ENCODE measurements at regions not wholly inside any gene's neighbourhood (a gene's known extent, or its start where the extent isn't known, plus 50 kb on each side); places are given as distances from the start of the nearest gene placed in this dataset.

DNA sequence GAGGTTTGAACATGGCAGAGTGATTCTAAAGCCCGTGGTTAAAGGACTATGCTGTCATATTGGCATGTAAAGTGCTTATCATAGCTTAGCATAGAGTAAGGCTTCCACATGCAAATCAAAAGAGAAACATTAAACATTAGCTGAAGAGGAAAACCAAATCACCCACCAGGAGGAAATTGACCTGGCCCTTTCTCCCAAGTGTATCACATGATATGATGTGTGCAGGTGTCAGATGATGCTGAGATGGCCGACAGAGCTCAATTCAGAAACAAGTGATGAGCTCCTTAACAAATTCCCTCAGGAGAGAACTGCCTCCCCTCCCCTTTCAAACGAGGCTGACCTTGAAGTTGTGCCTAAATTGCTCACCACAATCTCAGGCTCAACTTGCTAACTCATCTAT, 217.1 kb upstream of the BTG1 start:
- H2AFZ ChIP-seq (replicated peaks): no peak overlapping the region
- Mint-ChIP-seq H3K27ac (no peak overlapping the region), H3K9me3 (no peaks in the 10 kb centered on the region), H3K27me3 (ENCODE audit: insufficient read depth, low read depth) (peaks cover 7% of the 10 kb centered on the region), H3K4me1 (peaks cover 25% of the 10 kb centered on the region), H3K36me3 (no peaks in the 10 kb centered on the region), H3K4me3 (no peak overlapping the region)
- no peak overlapping the region for H3K4me3 ChIP-seq
- peaks cover 20% of the 10 kb centered on the region for H3K4me1 ChIP-seq
- TF ChIP-seq CTCF (IDR thresholded peaks at IDR 0.05) (no peak), EZH2phosphoT487 (IDR thresholded peaks at IDR 0.05) (no peak), EZH2 (IDR thresholded peaks at IDR 0.05) (no peak)
- no peaks in the 10 kb centered on the region for H3K27me3 ChIP-seq
- no peak for DNase-seq (ENCODE audit: low spot score)
- H3K9ac ChIP-seq: no peak overlapping the region
- no peaks in the 10 kb centered on the region for H4K20me1 ChIP-seq (ENCODE audit: low read depth)
- H3K79me2 ChIP-seq (ENCODE audit: low read depth): no peaks in the 10 kb centered on the region
- H3K36me3 ChIP-seq: no peaks in the 10 kb centered on the region
- no peak overlapping the region for H3K4me2 ChIP-seq
- no peak overlapping the region for H3K27ac ChIP-seq
- H3K9me3 ChIP-seq (ENCODE audit: low read depth): no peaks in the 10 kb centered on the region
- peaks cover 6% of the 10 kb centered on the region for H3F3A ChIP-seq (ENCODE audit: low read depth)

GRCh38 chr12:92362126-92362525, 216.5 kb upstream of the BTG1 start:
- H3K27me3 Mint-ChIP-seq (ENCODE audit: insufficient read depth, low read depth): peaks cover 9% of the 10 kb centered on the region
- H3K36me3 Mint-ChIP-seq: peaks cover 1% of the 10 kb centered on the region
- DNase-seq (ENCODE audit: low spot score): no peak
- H3K27ac Mint-ChIP-seq: no peak overlapping the region
- peaks cover 20% of the 10 kb centered on the region for H3K4me1 ChIP-seq
- no peaks in the 10 kb centered on the region for H3K36me3 ChIP-seq
- H3K9ac ChIP-seq: no peak overlapping the region
- H2AFZ ChIP-seq (replicated peaks): no peak overlapping the region
- no peak overlapping the region for H3K4me3 Mint-ChIP-seq
- H3K4me3 ChIP-seq: no peak overlapping the region
- H3K9me3 Mint-ChIP-seq: no peaks in the 10 kb centered on the region
- TF ChIP-seq EZH2 (IDR thresholded peaks at IDR 0.05): no peak
- no peak for TF ChIP-seq EZH2phosphoT487 (IDR thresholded peaks at IDR 0.05)
- no peak for TF ChIP-seq CTCF (IDR thresholded peaks at IDR 0.05)
- H3K9me3 ChIP-seq (ENCODE audit: low read depth): no peaks in the 10 kb centered on the region
- H3K27ac ChIP-seq: no peak overlapping the region
- H3F3A ChIP-seq (ENCODE audit: low read depth): peaks cover 6% of the 10 kb centered on the region
- no peaks in the 10 kb centered on the region for H3K79me2 ChIP-seq (ENCODE audit: low read depth)
- no peaks in the 10 kb centered on the region for H4K20me1 ChIP-seq (ENCODE audit: low read depth)
- peaks cover 25% of the 10 kb centered on the region for H3K4me1 Mint-ChIP-seq
- H3K4me2 ChIP-seq: no peak overlapping the region
- no peaks in the 10 kb centered on the region for H3K27me3 ChIP-seq

GRCh38 chr12:92360543-92360942, 214.9 kb upstream of the BTG1 start:
- peaks cover 6% of the 10 kb centered on the region for H3F3A ChIP-seq (ENCODE audit: low read depth)
- H3K9me3 ChIP-seq (ENCODE audit: low read depth): no peaks in the 10 kb centered on the region
- H3K79me2 ChIP-seq (ENCODE audit: low read depth): no peaks in the 10 kb centered on the region
- H2AFZ ChIP-seq (replicated peaks): no peak overlapping the region
- H3K9ac ChIP-seq: no peak overlapping the region
- peaks cover 20% of the 10 kb centered on the region for H3K4me1 ChIP-seq
- H3K4me2 ChIP-seq: no peak overlapping the region
- Mint-ChIP-seq H3K4me1 (peaks cover 25% of the 10 kb centered on the region), H3K36me3 (peaks cover 1% of the 10 kb centered on the region), H3K27ac (no peak overlapping the region), H3K27me3 (ENCODE audit: insufficient read depth, low read depth) (peaks cover 9% of the 10 kb centered on the region), H3K4me3 (no peak overlapping the region), H3K9me3 (no peaks in the 10 kb centered on the region)
- DNase-seq (ENCODE audit: low spot score): no peak
- no peak overlapping the region for H3K27ac ChIP-seq
- no peaks in the 10 kb centered on the region for H3K36me3 ChIP-seq
- no peak for TF ChIP-seq EZH2phosphoT487 (IDR thresholded peaks at IDR 0.05)
- TF ChIP-seq CTCF (IDR thresholded peaks at IDR 0.05): no peak
- no peak overlapping the region for H3K4me3 ChIP-seq
- H4K20me1 ChIP-seq (ENCODE audit: low read depth): no peaks in the 10 kb centered on the region
- H3K27me3 ChIP-seq: no peaks in the 10 kb centered on the region

All from neural progenitor cell (in vitro differentiated cells).